OCI-LY1 (cell line): ENCODE measurements at regions not wholly inside any gene's neighbourhood (a gene's known extent, or its start where the extent isn't known, plus 50 kb on each side); places are given as distances from the start of the nearest gene placed in this dataset.

Source experiments
- CTCF ChIP-seq: fragments of 200-600 bp; sonication (generic), shearing (Covaris generic); IDR thresholded peaks from 2 replicates; pipeline ENCODE4 v1.5.1; 2017; ENCODE audit warnings: mild to moderate bottlenecking, antibody characterized with exemption, low read length, moderate library complexity, mixed read lengths
- EZH2 ChIP-seq: fragments of 200-600 bp; sonication (generic), shearing (Covaris generic); IDR thresholded peaks from 2 replicates; pipeline ENCODE4 v1.8.0; 2017; ENCODE audit warnings: borderline replicate concordance, mixed run types, mild to moderate bottlenecking, antibody characterized with exemption, low read length, moderate library complexity, mixed read lengths

DNA sequence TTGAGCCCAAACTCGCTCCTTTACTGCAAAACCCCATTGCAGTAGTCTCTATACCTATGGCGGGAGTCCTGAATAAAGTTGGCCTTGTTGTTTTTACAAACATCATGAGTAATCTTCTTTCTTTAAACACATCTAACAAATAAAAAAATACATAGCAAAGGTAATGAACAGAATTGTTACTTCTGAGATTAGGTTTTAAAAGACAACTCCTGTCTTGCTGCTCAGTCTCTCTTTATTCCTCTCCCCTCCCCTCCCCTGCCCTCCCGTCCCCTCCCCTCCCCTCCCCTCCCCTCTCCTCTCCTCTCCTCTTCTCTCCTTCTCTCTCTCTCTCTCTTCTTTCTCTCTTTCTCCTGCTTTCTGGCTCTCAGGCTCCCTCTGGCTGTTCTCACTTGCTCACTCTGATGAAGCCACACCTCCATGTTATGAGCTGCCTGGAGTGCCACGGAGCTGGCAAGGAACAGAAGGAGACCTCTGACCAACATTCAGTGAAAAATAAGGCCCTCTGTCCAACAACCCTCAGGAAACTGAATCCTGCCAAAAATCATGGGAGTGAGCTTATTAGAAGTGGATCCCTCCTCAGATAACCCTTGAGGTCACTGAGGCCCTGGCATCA, 300.7 kb upstream of the MIR17HG start:
- no peak for TF ChIP-seq CTCF
- no peak for TF ChIP-seq EZH2
